H1 (cell line): ENCODE measurements at regions not wholly inside any gene's neighbourhood (a gene's known extent, or its start where the extent isn't known, plus 50 kb on each side); places are given as distances from the start of the nearest gene placed in this dataset.
"Not testable (repeated sequence)": the region's sequence is repeated elsewhere in the genome, so short reads cannot be mapped to it uniquely, and the experiment has no call there.

Experiments used
- CTCF ChIA-PET: fragments of 300-600 bp; sonication (Branson Sonifier 250); formaldehyde crosslinking; loops from one replicate; lab custom pipeline; 2021; ENCODE audit not compliant: partially characterized antibody; lab: Charles Lee
- POLR2A ChIA-PET: fragments of 300-600 bp; sonication (Branson Sonifier 250); formaldehyde crosslinking; loops from one replicate; lab custom pipeline; 2021; ENCODE audit warnings: inconsistent platforms; ENCODE audit not compliant: partially characterized antibody; lab: Charles Lee
- DNase-seq, 2 experiments: peaks; one replicate each; pipeline versions ENCODE4 v3.0.0 to v3.0.0-alpha.2; 2010 to 2022; ENCODE audit warnings: low spot score in 2 of 2, low read depth in 1 of 2, mixed read lengths in 1 of 2
- FAIRE-seq: peaks from 2 replicates; lab custom pipeline; 2011; peaks lifted over from hg19 to GRCh38; lab: Jason Lieb, UNC
- H2AFZ ChIP-seq: 2 replicates; pipeline ENCODE4 v1.8.1; 2012; ENCODE audit warnings: low read length, inconsistent platforms
- H2AK5ac ChIP-seq: 2 replicates; pipeline ENCODE4 v1.6.1; 2013; ENCODE audit warnings: low read depth, low read length
- H2BK120ac ChIP-seq: replicated peaks from 2 replicates; pipeline ENCODE3; 2013; ENCODE audit warnings: low read depth, low read length, inconsistent platforms
- H2BK12ac ChIP-seq: 2 replicates; pipeline ENCODE4 v1.6.1; 2013; ENCODE audit warnings: low read depth, low read length
- H2BK15ac ChIP-seq: 2 replicates; pipeline ENCODE4 v1.6.1; 2013; ENCODE audit warnings: low read length
- H2BK20ac ChIP-seq: 2 replicates; pipeline ENCODE4 v1.6.1; 2013; ENCODE audit warnings: low read length
- H2BK5ac ChIP-seq: 2 replicates; pipeline ENCODE4 v1.6.1; 2013; ENCODE audit warnings: low read depth, low read length
- H3K14ac ChIP-seq: 2 replicates; pipeline ENCODE4 v1.6.1; 2013; ENCODE audit warnings: inconsistent platforms; ENCODE audit not compliant: insufficient read length
- H3K18ac ChIP-seq: 2 replicates; pipeline ENCODE4 v1.6.1; 2013; ENCODE audit warnings: low read length; ENCODE audit errors: extremely low read depth
- H3K23ac ChIP-seq: 2 replicates; pipeline ENCODE4 v1.6.1; 2013; ENCODE audit warnings: inconsistent platforms; ENCODE audit not compliant: insufficient read length
- H3K23me2 ChIP-seq: 2 replicates; pipeline ENCODE4 v1.6.1; 2013; ENCODE audit warnings: low read depth, low read length
- H3K27ac ChIP-seq: 2 replicates; pipeline ENCODE4 v1.6.1; 2011; ENCODE audit warnings: low read depth, low read length, inconsistent platforms
- H3K27me3 ChIP-seq, 4 experiments: replicated peaks in 1 of 4; 1 replicate in 1 of 4; 2 replicates in 3 of 4; pipeline versions ENCODE4 v1.6.1 to v1.8.1; 2011 to 2013; ENCODE audit warnings: low read length in 3 of 4, mild to moderate bottlenecking in 3 of 4, inconsistent platforms in 2 of 4, mixed read lengths in 2 of 4, moderate library complexity in 1 of 4; ENCODE audit not compliant: control insufficient read depth in 3 of 4, insufficient read depth in 3 of 4; ENCODE audit errors: extremely low read depth in 1 of 4
- H3K36me3 ChIP-seq, 4 experiments: 2 replicates each; pipeline versions ENCODE4 v1.6.1 to v1.8.1; 2011 to 2013; ENCODE audit warnings: mild to moderate bottlenecking in 4 of 4, low read length in 3 of 4, moderate library complexity in 2 of 4, control low read depth in 1 of 4, inconsistent platforms in 1 of 4; ENCODE audit not compliant: insufficient read depth in 4 of 4, control insufficient read depth in 2 of 4
- H3K4ac ChIP-seq: replicated peaks from 2 replicates; pipeline ENCODE3; 2013; ENCODE audit warnings: low read length, low read depth, mixed read lengths, inconsistent platforms; ENCODE audit not compliant: insufficient read length
- H3K4me1 ChIP-seq, 4 experiments: replicated peaks in 1 of 4; 1 replicate in 1 of 4; 2 replicates in 3 of 4; pipeline versions ENCODE4 v1.6.1 to v1.8.1; 2011 to 2013; ENCODE audit warnings: low read length in 3 of 4, inconsistent platforms in 2 of 4, mixed read lengths in 1 of 4; ENCODE audit not compliant: insufficient read depth in 4 of 4, control insufficient read depth in 3 of 4
- H3K4me2 ChIP-seq, 2 experiments: 2 replicates each; pipeline versions ENCODE4 v1.6.1 to v1.8.1; 2011 to 2013; ENCODE audit warnings: low read depth in 2 of 2, low read length in 2 of 2, control low read depth in 1 of 2, inconsistent platforms in 1 of 2, mild to moderate bottlenecking in 1 of 2; ENCODE audit not compliant: insufficient read depth in 1 of 2
- H3K4me3 ChIP-seq, 4 experiments: fragments of 200-600, 300-600 bp in 1 of 4; sonication (generic), shearing (Covaris generic), sonication (Bioruptor Twin) in 1 of 4; 2 replicates each; pipeline versions ENCODE4 v1.5.1 to v1.8.1; 2011 to 2016; ENCODE audit warnings: low read length in 4 of 4, low read depth in 3 of 4, control low read depth in 2 of 4, inconsistent platforms in 2 of 4, mild to moderate bottlenecking in 2 of 4, mixed read lengths in 1 of 4, moderate library complexity in 1 of 4; ENCODE audit not compliant: insufficient read depth in 2 of 4; ENCODE audit errors: extremely low read depth in 1 of 4
- H3K56ac ChIP-seq: replicated peaks from 2 replicates; pipeline ENCODE3; 2013; ENCODE audit warnings: low read depth, mild to moderate bottlenecking, mixed read lengths, low read length, inconsistent platforms; ENCODE audit not compliant: insufficient read length
- H3K79me1 ChIP-seq: 2 replicates; pipeline ENCODE4 v1.6.1; 2013; ENCODE audit warnings: low read depth, low read length, control low read depth
- H3K79me2 ChIP-seq, 2 experiments: 2 replicates each; pipeline versions ENCODE4 v1.6.1 to v1.8.1; 2012 to 2013; ENCODE audit warnings: low read length in 2 of 2, mild to moderate bottlenecking in 2 of 2, inconsistent platforms in 1 of 2; ENCODE audit not compliant: insufficient read depth in 2 of 2, control insufficient read depth in 1 of 2
- H3K9ac ChIP-seq, 4 experiments: replicated peaks in 1 of 4; 1 replicate in 1 of 4; 2 replicates in 3 of 4; pipeline versions ENCODE4 v1.6.1 to v1.8.1; 2011 to 2013; ENCODE audit warnings: low read depth in 3 of 4, low read length in 3 of 4, control low read depth in 2 of 4, mild to moderate bottlenecking in 2 of 4, moderate library complexity in 2 of 4, inconsistent platforms in 1 of 4; ENCODE audit errors: extremely low read depth in 1 of 4
- H3K9me3 ChIP-seq, 2 experiments: 2 replicates each; pipeline versions ENCODE4 v1.6.1 to v1.8.1; 2012 to 2013; ENCODE audit warnings: mild to moderate bottlenecking in 2 of 2, moderate library complexity in 2 of 2, control low read depth in 1 of 2, inconsistent platforms in 1 of 2, low read depth in 1 of 2, low read length in 1 of 2, mixed read lengths in 1 of 2; ENCODE audit not compliant: insufficient read depth in 2 of 2
- H4K20me1 ChIP-seq, 2 experiments: replicated peaks in 1 of 2; 2 replicates each; pipeline versions ENCODE3 to v1.8.1; 2011 to 2013; ENCODE audit warnings: inconsistent platforms in 2 of 2, low read length in 2 of 2, mild to moderate bottlenecking in 1 of 2; ENCODE audit not compliant: insufficient read depth in 2 of 2, control insufficient read depth in 1 of 2
- H4K5ac ChIP-seq: 2 replicates; pipeline ENCODE4 v1.6.1; 2013; ENCODE audit warnings: low read length, low read depth, mixed read lengths, inconsistent platforms; ENCODE audit not compliant: insufficient read length
- H4K8ac ChIP-seq: 2 replicates; pipeline ENCODE4 v1.8.0; 2013; ENCODE audit warnings: mild to moderate bottlenecking, moderate library complexity, low read length, inconsistent platforms; ENCODE audit not compliant: insufficient read depth; ENCODE audit errors: extremely low read depth
- H4K91ac ChIP-seq: replicated peaks from 2 replicates; pipeline ENCODE3; 2013; ENCODE audit warnings: low read length, mixed read lengths, inconsistent platforms; ENCODE audit not compliant: insufficient read length
- WGBS, 2 experiments: shearing (Covaris generic) in 1 of 2; methylation state at CpG; one replicate each; pipeline versions ENCODE4 v1.1.6 to v1.1.7; 2013 to 2015; ENCODE audit warnings: low lambda C conversion rate in 2 of 2, mixed read lengths in 2 of 2, inconsistent platforms in 1 of 2, low coverage in 1 of 2, missing lambda C conversion rate in 1 of 2; ENCODE audit not compliant: insufficient replicate concordance in 2 of 2, insufficient coverage in 1 of 2, insufficient read length in 1 of 2; ENCODE audit errors: extremely low coverage in 1 of 2, missing lambda C conversion rate in 1 of 2; 5-methylcytosine and 5-hydroxymethylcytosine counted together

- not testable (repeated sequence) for DNase-seq
These were observed 258.0 kb downstream of the HAPSTR1 start for GRCh38 chr16:9349373-9349960.

More at GRCh38 chr16:9349373-9349960, 258.0 kb downstream of the HAPSTR1 start:
- H2AK5ac ChIP-seq, H3K4me2 ChIP-seq, H3K14ac ChIP-seq, H4K5ac ChIP-seq, H3K9me3 ChIP-seq, H3K79me2 ChIP-seq, FAIRE-seq, H3K23me2 ChIP-seq, H4K20me1 ChIP-seq, H3K79me1 ChIP-seq, H3K23ac ChIP-seq, H2BK20ac ChIP-seq, H3K4ac ChIP-seq, H3K4me3 ChIP-seq, H3K4me1 ChIP-seq, H2BK120ac ChIP-seq, H2BK12ac ChIP-seq, H2AFZ ChIP-seq, H3K18ac ChIP-seq, H3K36me3 ChIP-seq, H3K27ac ChIP-seq, POLR2A ChIA-PET, H3K56ac ChIP-seq, H2BK15ac ChIP-seq, H4K8ac ChIP-seq, H2BK5ac ChIP-seq, H4K91ac ChIP-seq, H3K9ac ChIP-seq, H3K27me3 ChIP-seq: not testable (repeated sequence)
- CTCF ChIA-PET = interaction anchor here (1.4 kb wide), 1 partner anchor 12 kb away, joined by 3 read pairs; no protein-coding TSS in a partner anchor
- WGBS, 2 experiments = 94% methylated on average over 8 of the region's 8 CpGs; no CpG with 5 or more reads in 1 of the 2 experiments
